ENCODE measurements at regions not wholly inside any gene's neighbourhood (a gene's known extent, or its start where the extent isn't known, plus 50 kb on each side); places are given as distances from the start of the nearest gene placed in this dataset.

- no peak for FAIRE-seq
Observed at GRCh38 chr9:16316911-16317817, 553.3 kb downstream of the BNC2 start.

- FAIRE-seq, result no peak
Observed at GRCh38 chr9:16318516-16319060, 551.9 kb downstream of the BNC2 start.

GRCh38 chr9:16319646-16320045 is 550.8 kb downstream of the BNC2 start:
- no peak for FAIRE-seq

- FAIRE-seq, result no peak
Observed at GRCh38 chr9:16320338-16320902, 550.0 kb downstream of the BNC2 start.

- FAIRE-seq, result no peak
Observed at GRCh38 chr9:16321461-16322119, 548.9 kb downstream of the BNC2 start.

- FAIRE-seq, result no peak
Observed at GRCh38 chr9:16322849-16323248, 547.6 kb downstream of the BNC2 start.

- no peak for FAIRE-seq
Observed at GRCh38 chr9:16325966-16326365, 544.5 kb downstream of the BNC2 start.

- no peak for FAIRE-seq
Observed at GRCh38 chr9:16328349-16328748, 542.1 kb downstream of the BNC2 start.

- FAIRE-seq, result no peak
Observed at GRCh38 chr9:16329671-16330113, 540.8 kb downstream of the BNC2 start.

GRCh38 chr9:16331031-16331430 is 539.4 kb downstream of the BNC2 start:
- no peak for FAIRE-seq

GRCh38 chr9:16331527-16331926 is 538.9 kb downstream of the BNC2 start:
- FAIRE-seq, result no peak

GRCh38 chr9:16333691-16334090 is 536.8 kb downstream of the BNC2 start:
- no peak for FAIRE-seq

- no peak for FAIRE-seq
Observed at GRCh38 chr9:16335788-16336580, 534.5 kb downstream of the BNC2 start.

GRCh38 chr9:16336833-16337232 is 533.6 kb downstream of the BNC2 start:
- FAIRE-seq, result no peak

- FAIRE-seq, result no peak
Observed at GRCh38 chr9:16337322-16338029, 533.0 kb downstream of the BNC2 start.

GRCh38 chr9:16341177-16341576 is 529.3 kb downstream of the BNC2 start:
- FAIRE-seq, result no peak

- FAIRE-seq, result no peak
Observed at GRCh38 chr9:16342246-16343020, 528.0 kb downstream of the BNC2 start.

- no peak for FAIRE-seq
Observed at GRCh38 chr9:16343249-16344237, 526.9 kb downstream of the BNC2 start.

GRCh38 chr9:16344343-16344742 is 526.1 kb downstream of the BNC2 start:
- FAIRE-seq, result no peak

- FAIRE-seq, result no peak
Observed at GRCh38 chr9:16345902-16346301, 524.6 kb downstream of the BNC2 start.
